ENCODE measurements at regions not wholly inside any gene's neighbourhood (a gene's known extent, or its start where the extent isn't known, plus 50 kb on each side); places are given as distances from the start of the nearest gene placed in this dataset.

DNA sequence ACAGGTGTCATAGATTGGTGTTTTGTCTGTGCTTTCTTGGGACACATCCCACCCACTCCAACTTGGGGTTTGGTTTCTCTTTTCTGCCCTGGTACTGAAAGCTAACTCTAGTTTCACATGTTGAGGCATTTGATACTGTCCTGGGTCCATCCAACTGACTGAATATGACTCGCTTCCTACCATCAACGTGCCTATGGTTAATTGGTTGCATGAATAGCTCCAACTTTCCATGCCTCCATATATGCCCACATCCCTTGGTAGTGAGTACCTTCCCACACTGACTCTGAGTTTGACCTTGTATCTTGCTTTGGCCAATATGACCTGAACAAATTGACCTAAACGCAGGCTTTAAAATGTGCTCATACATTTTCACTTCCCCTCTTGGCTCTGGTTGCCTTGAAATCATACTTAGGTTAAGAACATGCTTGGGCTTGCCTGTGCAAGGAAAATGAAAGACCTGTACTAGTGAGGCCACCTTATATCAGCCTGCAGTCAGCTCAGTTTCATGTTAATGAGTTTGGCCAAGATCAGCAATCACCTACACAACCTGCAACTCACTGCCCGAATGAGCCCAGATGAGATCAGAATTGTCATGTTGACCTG lies 81.0 kb upstream of the KCNK2 start:
- H3K4me3 ChIP-seq (ENCODE audit: low read depth, low read length) = no peak overlapping the region
- no peak for DNase-seq (ENCODE audit: low read depth)
- TF ChIP-seq, protein P1, sequence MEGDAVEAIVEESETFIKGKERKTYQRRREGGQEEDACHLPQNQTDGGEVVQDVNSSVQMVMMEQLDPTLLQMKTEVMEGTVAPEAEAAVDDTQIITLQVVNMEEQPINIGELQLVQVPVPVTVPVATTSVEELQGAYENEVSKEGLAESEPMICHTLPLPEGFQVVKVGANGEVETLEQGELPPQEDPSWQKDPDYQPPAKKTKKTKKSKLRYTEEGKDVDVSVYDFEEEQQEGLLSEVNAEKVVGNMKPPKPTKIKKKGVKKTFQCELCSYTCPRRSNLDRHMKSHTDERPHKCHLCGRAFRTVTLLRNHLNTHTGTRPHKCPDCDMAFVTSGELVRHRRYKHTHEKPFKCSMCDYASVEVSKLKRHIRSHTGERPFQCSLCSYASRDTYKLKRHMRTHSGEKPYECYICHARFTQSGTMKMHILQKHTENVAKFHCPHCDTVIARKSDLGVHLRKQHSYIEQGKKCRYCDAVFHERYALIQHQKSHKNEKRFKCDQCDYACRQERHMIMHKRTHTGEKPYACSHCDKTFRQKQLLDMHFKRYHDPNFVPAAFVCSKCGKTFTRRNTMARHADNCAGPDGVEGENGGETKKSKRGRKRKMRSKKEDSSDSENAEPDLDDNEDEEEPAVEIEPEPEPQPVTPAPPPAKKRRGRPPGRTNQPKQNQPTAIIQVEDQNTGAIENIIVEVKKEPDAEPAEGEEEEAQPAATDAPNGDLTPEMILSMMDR (conservative IDR thresholded peaks at IDR 0.05; ENCODE audit: low read depth, low read length) = no peak

DNA sequence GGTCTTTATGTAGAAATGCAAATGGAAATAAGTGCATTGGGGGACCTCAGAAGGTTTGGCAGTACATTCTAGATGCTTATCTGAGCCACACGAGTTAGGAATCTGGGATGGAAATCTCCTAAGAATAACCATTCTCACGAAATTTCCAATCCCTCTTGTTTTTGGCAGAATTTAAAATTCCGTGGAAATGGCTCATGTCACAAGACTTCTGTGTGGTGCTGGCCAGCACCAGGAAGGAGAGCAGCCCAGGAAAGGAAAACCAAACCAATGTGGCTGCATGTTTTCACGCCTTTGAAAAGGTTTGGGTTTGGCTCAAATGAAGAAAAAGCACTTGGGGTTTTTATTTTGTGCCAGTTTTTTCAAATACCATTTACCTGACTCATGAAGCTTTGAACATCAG lies 80.1 kb upstream of the KCNK2 start:
- peak; percentile 67 for DNase-seq (ENCODE audit: low read depth)
- H3K4me3 ChIP-seq (ENCODE audit: low read depth, low read length) = no peak overlapping the region
- TF ChIP-seq, protein P1 (conservative IDR thresholded peaks at IDR 0.05; ENCODE audit: low read depth, low read length) = no peak

DNA sequence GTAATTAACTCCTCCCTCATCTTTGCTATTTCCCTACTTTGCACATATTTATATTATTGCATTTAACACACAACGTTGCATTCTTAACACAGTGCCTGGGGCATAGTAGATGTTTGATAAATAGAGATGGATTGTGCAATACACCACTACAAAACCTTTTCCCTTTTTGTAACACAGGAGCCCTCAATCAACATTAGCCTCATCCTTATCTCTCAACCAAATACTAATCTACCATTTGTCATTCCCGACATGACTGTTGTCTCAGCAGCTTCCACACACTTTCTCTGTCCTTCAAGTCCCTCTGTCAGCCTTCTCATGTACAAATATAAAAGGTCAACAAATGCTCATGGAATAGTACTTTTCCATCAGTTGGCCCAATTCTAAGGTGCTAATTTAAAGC lies 78.9 kb upstream of the KCNK2 start:
- DNase-seq (ENCODE audit: low read depth) = no peak
- no peak overlapping the region for H3K4me3 ChIP-seq (ENCODE audit: low read depth, low read length)
- TF ChIP-seq, protein P1 (conservative IDR thresholded peaks at IDR 0.05; ENCODE audit: low read depth, low read length) = no peak

DNA sequence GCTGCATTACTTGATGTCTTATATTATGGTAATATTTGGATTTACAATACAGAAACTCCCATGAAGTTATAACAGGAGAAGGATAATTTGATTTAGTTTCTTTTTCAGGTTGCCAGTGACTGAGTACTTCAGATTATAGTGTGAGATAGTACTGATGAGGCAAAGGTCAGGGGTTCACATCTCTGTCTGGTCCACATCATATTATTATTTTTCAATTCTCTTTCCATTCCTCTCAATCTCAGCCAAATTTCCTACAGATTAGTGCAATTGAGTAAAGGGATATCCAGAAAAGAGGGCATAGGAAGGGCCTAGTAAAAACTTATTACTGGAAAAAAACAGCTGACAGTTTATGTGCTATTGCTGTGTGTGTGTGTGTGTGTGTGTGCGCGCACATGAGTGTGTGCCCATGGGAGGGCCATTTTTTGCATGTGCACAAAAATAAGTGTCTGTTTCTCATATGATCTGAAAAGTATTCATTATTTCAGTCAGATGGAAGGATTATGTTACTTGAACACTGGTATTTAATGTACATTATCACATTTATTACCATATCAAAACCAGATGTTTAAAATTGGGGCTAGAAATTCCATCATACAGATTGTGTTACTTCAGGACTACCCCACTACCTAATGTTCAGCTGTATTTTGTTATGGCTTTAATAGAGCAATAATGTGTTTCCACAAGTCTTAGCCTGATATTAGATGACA lies 78.3 kb upstream of the KCNK2 start:
- H3K4me3 ChIP-seq (ENCODE audit: low read depth, low read length) = no peak overlapping the region
- no peak for DNase-seq (ENCODE audit: low read depth)
- TF ChIP-seq, protein P1 (conservative IDR thresholded peaks at IDR 0.05; ENCODE audit: low read depth, low read length) = no peak

DNA sequence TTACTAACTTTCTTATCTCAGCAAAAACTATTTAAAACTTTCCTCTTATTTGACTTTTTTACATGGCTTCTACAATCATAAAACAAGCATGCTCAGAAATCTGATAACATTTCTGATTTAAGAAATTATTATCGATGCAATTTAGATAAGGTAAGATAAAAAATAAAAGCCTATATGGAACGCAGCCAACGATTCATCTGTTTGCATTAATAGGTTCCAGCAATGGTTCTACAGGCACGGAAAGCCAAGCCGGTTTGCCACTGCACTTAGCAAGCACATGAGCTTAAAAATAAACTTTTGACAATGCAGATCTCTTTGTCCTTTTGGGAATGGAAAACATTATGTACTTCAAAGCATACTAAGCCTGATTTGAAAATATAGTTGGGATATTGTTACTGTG lies 77.5 kb upstream of the KCNK2 start:
- peak; percentile 50 for DNase-seq (ENCODE audit: low read depth)
- H3K4me3 ChIP-seq (ENCODE audit: low read depth, low read length) = peak overlapping the region; percentile 36
- TF ChIP-seq, protein P1 (conservative IDR thresholded peaks at IDR 0.05; ENCODE audit: low read depth, low read length) = no peak

DNA sequence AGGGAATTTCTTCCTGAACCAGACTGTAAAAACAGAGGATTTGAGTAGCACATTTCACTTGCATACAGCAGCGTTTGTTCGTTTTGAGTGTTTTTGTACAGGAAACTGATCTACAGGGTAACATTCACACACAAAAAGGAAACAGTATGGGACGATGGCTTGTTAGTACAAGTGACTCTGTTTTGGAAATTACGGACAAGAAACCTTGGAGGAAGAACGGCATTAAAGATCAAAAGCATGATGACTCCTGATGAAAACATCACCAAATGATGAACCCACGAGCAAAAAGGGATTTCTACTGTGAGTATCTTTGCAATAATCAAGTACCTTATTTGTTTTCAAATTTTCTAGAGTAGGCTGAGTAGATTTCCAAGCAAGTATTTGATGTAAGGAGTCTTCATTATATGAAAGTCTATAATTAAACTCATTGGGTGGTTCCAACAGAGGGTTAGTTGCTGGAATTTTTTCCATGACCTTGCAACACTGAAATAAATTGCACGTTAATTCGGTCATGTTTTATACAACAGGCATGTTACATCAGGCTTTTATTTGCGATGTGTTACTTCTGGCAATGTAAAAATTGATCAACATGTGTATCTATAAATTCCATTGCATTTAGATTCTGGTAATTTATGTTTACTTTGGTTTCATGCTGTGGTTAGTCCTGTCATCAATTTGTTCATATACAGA lies 76.7 kb upstream of the KCNK2 start:
- peak overlapping the region; percentile 36 for H3K4me3 ChIP-seq (ENCODE audit: low read depth, low read length)
- TF ChIP-seq, protein P1 (conservative IDR thresholded peaks at IDR 0.05; ENCODE audit: low read depth, low read length) = no peak
- peak; percentile 27 for DNase-seq (ENCODE audit: low read depth)

Data from choroid plexus epithelial cell (primary cell).